ENCODE measurements at regions not wholly inside any gene's neighbourhood (a gene's known extent, or its start where the extent isn't known, plus 50 kb on each side); places are given as distances from the start of the nearest gene placed in this dataset.

GRCh38 chr13:78413887-78414553, 189.3 kb downstream of the POU4F1 start:
- H3K79me2 ChIP-seq: no peaks in the 10 kb centered on the region
- H3K9me3 ChIP-seq (ENCODE audit: control insufficient read depth, low read length): no peaks in the 10 kb centered on the region
- H3K9ac ChIP-seq: no peak overlapping the region
- no peak overlapping the region for H3K4me3 ChIP-seq (ENCODE audit: low read depth, low read length)
- TF ChIP-seq, protein P1, sequence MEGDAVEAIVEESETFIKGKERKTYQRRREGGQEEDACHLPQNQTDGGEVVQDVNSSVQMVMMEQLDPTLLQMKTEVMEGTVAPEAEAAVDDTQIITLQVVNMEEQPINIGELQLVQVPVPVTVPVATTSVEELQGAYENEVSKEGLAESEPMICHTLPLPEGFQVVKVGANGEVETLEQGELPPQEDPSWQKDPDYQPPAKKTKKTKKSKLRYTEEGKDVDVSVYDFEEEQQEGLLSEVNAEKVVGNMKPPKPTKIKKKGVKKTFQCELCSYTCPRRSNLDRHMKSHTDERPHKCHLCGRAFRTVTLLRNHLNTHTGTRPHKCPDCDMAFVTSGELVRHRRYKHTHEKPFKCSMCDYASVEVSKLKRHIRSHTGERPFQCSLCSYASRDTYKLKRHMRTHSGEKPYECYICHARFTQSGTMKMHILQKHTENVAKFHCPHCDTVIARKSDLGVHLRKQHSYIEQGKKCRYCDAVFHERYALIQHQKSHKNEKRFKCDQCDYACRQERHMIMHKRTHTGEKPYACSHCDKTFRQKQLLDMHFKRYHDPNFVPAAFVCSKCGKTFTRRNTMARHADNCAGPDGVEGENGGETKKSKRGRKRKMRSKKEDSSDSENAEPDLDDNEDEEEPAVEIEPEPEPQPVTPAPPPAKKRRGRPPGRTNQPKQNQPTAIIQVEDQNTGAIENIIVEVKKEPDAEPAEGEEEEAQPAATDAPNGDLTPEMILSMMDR (IDR thresholded peaks at IDR 0.05): no peak
- no peak overlapping the region for H3K27ac ChIP-seq
- H3K27me3 ChIP-seq (ENCODE audit: control insufficient read depth, insufficient read depth, low read length): no peaks in the 10 kb centered on the region
- no peaks in the 10 kb centered on the region for H3K4me1 ChIP-seq
- H3K36me3 ChIP-seq (ENCODE audit: control insufficient read depth, insufficient read depth, low read length): no peaks in the 10 kb centered on the region
- H2AFZ ChIP-seq: no peak overlapping the region
- H3K4me2 ChIP-seq (ENCODE audit: low read length): no peak overlapping the region

DNA sequence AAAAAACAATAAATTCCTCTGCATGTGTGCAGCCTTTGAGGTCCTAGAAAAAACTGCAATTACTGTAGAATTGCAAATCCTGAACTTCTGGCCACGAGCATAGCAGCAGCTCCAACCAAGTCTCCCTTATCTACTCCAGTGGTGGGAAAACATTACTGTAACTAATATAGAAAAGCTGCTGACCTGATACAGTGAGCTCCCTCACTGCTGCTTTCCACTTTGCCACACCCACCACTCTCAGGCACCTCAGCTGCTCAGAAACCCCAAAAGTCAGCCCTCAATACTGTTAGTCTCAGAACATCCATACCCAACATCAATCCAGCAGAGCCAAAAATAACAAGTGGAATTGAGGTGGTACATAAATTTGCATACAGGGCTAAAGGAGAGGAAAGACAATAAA, 192.5 kb downstream of the POU4F1 start:
- TF ChIP-seq, protein P1 (IDR thresholded peaks at IDR 0.05): no peak
- Histone ChIP-seq H3K9me3 (ENCODE audit: control insufficient read depth, low read length) (no peaks in the 10 kb centered on the region), H3K79me2 (no peaks in the 10 kb centered on the region), H3K36me3 (ENCODE audit: control insufficient read depth, insufficient read depth, low read length) (no peaks in the 10 kb centered on the region), H3K9ac (no peak overlapping the region), H3K4me3 (ENCODE audit: low read depth, low read length) (no peak overlapping the region), H3K27ac (no peak overlapping the region), H3K4me1 (no peaks in the 10 kb centered on the region), H3K27me3 (ENCODE audit: control insufficient read depth, insufficient read depth, low read length) (no peaks in the 10 kb centered on the region), H3K4me2 (ENCODE audit: low read length) (no peak overlapping the region), H2AFZ (no peak overlapping the region)

DNA sequence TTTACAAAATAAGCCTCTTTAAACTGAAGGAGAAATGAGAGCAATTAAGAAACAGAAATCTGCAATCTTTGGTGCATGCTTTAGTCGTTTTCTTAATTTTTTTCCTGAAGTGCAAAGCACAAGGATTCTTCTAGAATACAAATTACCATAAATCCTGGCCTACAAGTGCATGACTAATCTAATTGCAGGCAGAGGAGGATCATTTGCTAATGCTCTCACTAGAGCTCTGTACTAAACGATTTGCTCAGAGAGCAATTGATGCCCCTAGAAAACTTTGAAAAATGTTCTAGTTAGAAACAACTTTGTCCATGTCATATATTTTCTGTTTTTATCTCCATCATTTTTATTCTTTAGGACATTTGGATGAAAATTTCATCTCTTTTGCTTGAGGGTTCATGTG, 193.2 kb downstream of the POU4F1 start:
- Histone ChIP-seq H3K36me3 (ENCODE audit: control insufficient read depth, insufficient read depth, low read length) (no peaks in the 10 kb centered on the region), H3K4me1 (no peaks in the 10 kb centered on the region), H3K9me3 (ENCODE audit: control insufficient read depth, low read length) (no peaks in the 10 kb centered on the region), H3K9ac (no peak overlapping the region), H3K27ac (no peak overlapping the region), H3K4me3 (ENCODE audit: low read depth, low read length) (no peak overlapping the region), H3K79me2 (no peaks in the 10 kb centered on the region), H3K4me2 (ENCODE audit: low read length) (no peak overlapping the region), H2AFZ (no peak overlapping the region), H3K27me3 (ENCODE audit: control insufficient read depth, insufficient read depth, low read length) (no peaks in the 10 kb centered on the region)
- TF ChIP-seq, protein P1 (IDR thresholded peaks at IDR 0.05): no peak

GRCh38 chr13:78409172-78409571, 194.2 kb downstream of the POU4F1 start:
- TF ChIP-seq, protein P1 (IDR thresholded peaks at IDR 0.05): no peak

GRCh38 chr13:78404846-78405360, 198.4 kb downstream of the POU4F1 start:
- H3K36me3 ChIP-seq (ENCODE audit: control insufficient read depth, insufficient read depth, low read length): no peaks in the 10 kb centered on the region
- TF ChIP-seq, protein P1 (IDR thresholded peaks at IDR 0.05): no peak
- H3K9ac ChIP-seq: no peak overlapping the region

More at GRCh38 chr13:78409172-78409571, 194.2 kb downstream of the POU4F1 start:
- Histone ChIP-seq H3K27ac (no peak overlapping the region), H3K9me3 (ENCODE audit: control insufficient read depth, low read length) (no peaks in the 10 kb centered on the region), H3K4me1 (no peaks in the 10 kb centered on the region), H3K27me3 (ENCODE audit: control insufficient read depth, insufficient read depth, low read length) (no peaks in the 10 kb centered on the region), H3K36me3 (ENCODE audit: control insufficient read depth, insufficient read depth, low read length) (no peaks in the 10 kb centered on the region), H3K4me3 (ENCODE audit: low read depth, low read length) (no peak overlapping the region), H3K4me2 (ENCODE audit: low read length) (no peak overlapping the region), H3K79me2 (no peaks in the 10 kb centered on the region), H3K9ac (no peak overlapping the region), H2AFZ (no peak overlapping the region)

More at GRCh38 chr13:78404846-78405360, 198.4 kb downstream of the POU4F1 start:
- H3K27ac ChIP-seq: no peak overlapping the region
- no peaks in the 10 kb centered on the region for H3K27me3 ChIP-seq (ENCODE audit: control insufficient read depth, insufficient read depth, low read length)
- H3K9me3 ChIP-seq (ENCODE audit: control insufficient read depth, low read length): no peaks in the 10 kb centered on the region
- no peak overlapping the region for H3K4me3 ChIP-seq (ENCODE audit: low read depth, low read length)
- no peak overlapping the region for H3K4me2 ChIP-seq (ENCODE audit: low read length)
- no peaks in the 10 kb centered on the region for H3K79me2 ChIP-seq
- no peak overlapping the region for H2AFZ ChIP-seq
- no peaks in the 10 kb centered on the region for H3K4me1 ChIP-seq

Data from parathyroid adenoma (tissue), 2 donors.